ENCODE measurements at regions not wholly inside any gene's neighbourhood (a gene's known extent, or its start where the extent isn't known, plus 50 kb on each side); places are given as distances from the start of the nearest gene placed in this dataset.

- DNase-seq (ENCODE audit: low read depth) = no peak
Observed at GRCh38 chr21:27206368-27206982, 239.6 kb upstream of the ADAMTS5 start.

GRCh38 chr21:27202301-27202700 is 235.4 kb upstream of the ADAMTS5 start:
- no peak for DNase-seq (ENCODE audit: low read depth)

- no peak for DNase-seq (ENCODE audit: low read depth)
Observed at GRCh38 chr21:27201197-27201596, 234.3 kb upstream of the ADAMTS5 start.

- DNase-seq (ENCODE audit: low read depth) = no peak
Observed at GRCh38 chr21:27196651-27197050, 229.8 kb upstream of the ADAMTS5 start.

GRCh38 chr21:27192281-27192949 is 225.5 kb upstream of the ADAMTS5 start:
- DNase-seq (ENCODE audit: low read depth) = no peak

- DNase-seq (ENCODE audit: low read depth) = no peak
Observed at GRCh38 chr21:27190601-27191000, 223.7 kb upstream of the ADAMTS5 start.

GRCh38 chr21:27189870-27190269 is 223.0 kb upstream of the ADAMTS5 start:
- no peak for DNase-seq (ENCODE audit: low read depth)

- no peak for DNase-seq (ENCODE audit: low read depth)
Observed at GRCh38 chr21:27173053-27173452, 206.2 kb upstream of the ADAMTS5 start.

GRCh38 chr21:27171707-27172106 is 204.8 kb upstream of the ADAMTS5 start:
- no peak for DNase-seq (ENCODE audit: low read depth)

- DNase-seq (ENCODE audit: low read depth) = no peak
Observed at GRCh38 chr21:27168084-27168483, 201.2 kb upstream of the ADAMTS5 start.

GRCh38 chr21:27164208-27165177 is 197.6 kb upstream of the ADAMTS5 start:
- DNase-seq (ENCODE audit: low read depth) = no peak

- DNase-seq (ENCODE audit: low read depth) = no peak
Observed at GRCh38 chr21:27158967-27159366, 192.1 kb upstream of the ADAMTS5 start.

GRCh38 chr21:27157097-27157496 is 190.2 kb upstream of the ADAMTS5 start:
- DNase-seq (ENCODE audit: low read depth) = no peak

- DNase-seq (ENCODE audit: low read depth) = no peak
Observed at GRCh38 chr21:27156666-27157065, 189.8 kb upstream of the ADAMTS5 start.

- DNase-seq (ENCODE audit: low read depth) = no peak
Observed at GRCh38 chr21:27155130-27155500, 188.2 kb upstream of the ADAMTS5 start.

- DNase-seq (ENCODE audit: low read depth) = no peak
Observed at GRCh38 chr21:27154451-27155129, 187.7 kb upstream of the ADAMTS5 start.

GRCh38 chr21:27152996-27153395 is 186.1 kb upstream of the ADAMTS5 start:
- DNase-seq (ENCODE audit: low read depth) = no peak

GRCh38 chr21:27149034-27149433 is 182.1 kb upstream of the ADAMTS5 start:
- no peak for DNase-seq (ENCODE audit: low read depth)

- no peak for DNase-seq (ENCODE audit: low read depth)
Observed at GRCh38 chr21:27146268-27146667, 179.4 kb upstream of the ADAMTS5 start.

GRCh38 chr21:27145134-27145798 is 178.4 kb upstream of the ADAMTS5 start:
- no peak for DNase-seq (ENCODE audit: low read depth)

GRCh38 chr21:27143476-27143875 is 176.6 kb upstream of the ADAMTS5 start:
- DNase-seq (ENCODE audit: low read depth) = no peak

Data from forelimb muscle (tissue), 1 donor.